GDM1 (cell line): ENCODE measurements at regions not wholly inside any gene's neighbourhood (a gene's known extent, or its start where the extent isn't known, plus 50 kb on each side); places are given as distances from the start of the nearest gene placed in this dataset.
"Not testable (repeated sequence)": the region's sequence is repeated elsewhere in the genome, so short reads cannot be mapped to it uniquely, and the experiment has no call there.

ENCODE experiments used
- DNase-seq: peaks from one replicate; lab custom pipeline; 2025; lab: John Stamatoyannopoulos, UW

DNA sequence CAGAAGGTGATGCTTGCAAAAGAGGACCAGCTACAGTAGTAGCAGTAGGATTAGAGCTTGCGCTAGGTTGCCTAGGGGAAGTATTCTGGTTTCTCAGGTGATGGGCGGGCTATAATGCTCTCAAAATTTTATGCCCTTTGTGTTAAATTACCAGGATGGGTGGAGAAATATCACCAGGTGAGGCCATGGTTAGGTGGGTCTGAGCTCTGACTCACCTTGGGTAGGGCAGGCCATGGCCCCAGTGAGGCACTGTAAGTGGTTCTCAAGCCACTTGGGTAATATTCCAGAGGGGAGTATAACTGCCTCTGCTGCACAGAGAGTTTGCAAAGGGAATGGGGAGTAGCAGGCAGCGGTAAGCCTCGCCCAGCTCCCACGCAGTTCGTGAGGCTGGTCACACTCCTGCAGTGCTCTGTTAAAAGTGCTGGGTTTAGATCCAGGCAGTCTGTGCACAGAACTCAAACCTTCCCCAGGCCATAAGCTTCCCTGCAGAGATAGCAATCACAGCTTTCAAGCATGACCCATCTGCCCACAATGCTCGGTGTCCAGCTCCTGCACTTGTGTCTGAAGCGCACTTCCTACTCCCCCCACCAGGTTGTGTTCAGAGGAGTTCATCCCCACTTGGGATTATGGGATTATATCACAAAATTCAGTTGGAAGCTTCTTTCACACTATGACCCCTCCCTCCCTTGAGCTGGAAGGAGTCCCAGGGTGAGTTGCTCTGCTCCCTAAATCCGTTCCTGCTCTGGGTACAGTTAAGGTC lies 575.0 kb downstream of the CHSY3 start:
- DNase-seq, result no peak

DNA sequence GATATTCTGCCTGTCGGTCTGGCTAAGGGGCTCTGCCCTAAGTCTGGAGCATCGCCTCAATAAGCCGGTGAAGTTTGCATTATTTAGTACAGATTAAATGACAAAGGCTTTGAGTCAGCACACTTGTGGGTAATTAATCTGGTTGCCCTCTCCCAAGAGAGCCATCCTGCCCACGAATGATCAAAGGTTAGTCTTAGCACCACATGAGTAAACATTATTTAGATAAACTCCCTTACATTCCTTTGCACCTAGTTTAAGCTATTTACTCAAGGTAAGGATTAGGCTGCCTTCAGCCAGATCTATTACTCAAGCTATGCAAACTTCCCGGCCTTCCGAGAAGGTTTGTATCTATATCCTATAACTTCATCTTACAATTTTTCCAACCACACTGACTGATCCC lies 572.1 kb downstream of the CHSY3 start:
- DNase-seq, result no peak

DNA sequence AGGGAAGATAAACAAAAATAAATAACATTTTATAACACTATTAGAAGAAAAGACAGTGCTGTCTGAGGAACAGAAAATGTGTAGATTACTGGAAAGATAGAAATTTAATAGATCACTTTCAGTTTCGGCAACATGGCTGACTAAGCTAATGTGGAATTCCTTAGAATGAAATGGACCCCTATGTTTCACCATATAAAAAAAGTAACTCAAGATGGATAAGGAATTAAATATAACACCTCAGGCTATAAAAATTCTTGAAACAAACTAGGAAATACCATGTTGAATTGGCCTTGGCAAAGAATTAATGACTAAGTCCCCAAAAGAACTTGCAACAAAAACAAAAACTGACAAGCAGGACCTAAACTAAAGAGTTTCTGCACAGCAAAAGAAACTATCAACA lies 558.3 kb downstream of the CHSY3 start:
- no peak for DNase-seq

DNA sequence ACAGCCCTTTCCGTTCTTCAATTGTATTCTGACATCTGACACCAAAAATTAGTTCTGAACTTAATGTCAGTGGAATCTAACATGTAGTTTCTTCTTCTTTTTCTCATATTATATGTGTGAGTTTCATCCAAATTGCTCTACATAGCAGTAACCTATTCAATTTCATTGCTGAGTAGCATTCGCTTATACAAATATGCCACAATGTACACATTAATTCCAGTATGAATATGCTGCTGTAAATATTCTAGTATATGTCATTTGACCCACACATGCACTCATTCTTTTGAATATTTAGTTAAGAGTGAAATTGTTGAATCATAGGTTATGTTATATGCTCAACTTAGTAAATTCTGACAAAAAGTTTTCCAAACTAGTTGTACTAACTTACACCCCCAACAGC lies 550.9 kb downstream of the CHSY3 start:
- DNase-seq, result no peak

DNA sequence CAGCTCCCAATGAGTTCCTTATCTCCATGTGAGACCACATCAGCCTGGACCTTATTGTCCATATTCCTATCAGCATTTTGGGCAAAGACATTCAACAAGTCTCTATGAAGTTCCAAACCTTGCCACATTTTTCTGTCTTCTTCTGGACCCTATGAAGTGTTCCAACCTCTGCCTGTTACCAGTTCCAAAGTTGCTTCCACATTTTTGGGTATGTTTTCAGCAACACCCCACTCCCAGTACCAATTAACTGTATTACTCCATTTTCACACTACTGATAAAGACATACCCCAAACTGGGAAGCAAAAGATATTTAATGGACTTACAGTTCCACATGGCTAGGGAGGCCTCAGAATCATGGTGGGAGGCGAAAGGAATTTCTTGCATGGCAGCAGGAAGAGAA lies 548.5 kb downstream of the CHSY3 start:
- no peak for DNase-seq

DNA sequence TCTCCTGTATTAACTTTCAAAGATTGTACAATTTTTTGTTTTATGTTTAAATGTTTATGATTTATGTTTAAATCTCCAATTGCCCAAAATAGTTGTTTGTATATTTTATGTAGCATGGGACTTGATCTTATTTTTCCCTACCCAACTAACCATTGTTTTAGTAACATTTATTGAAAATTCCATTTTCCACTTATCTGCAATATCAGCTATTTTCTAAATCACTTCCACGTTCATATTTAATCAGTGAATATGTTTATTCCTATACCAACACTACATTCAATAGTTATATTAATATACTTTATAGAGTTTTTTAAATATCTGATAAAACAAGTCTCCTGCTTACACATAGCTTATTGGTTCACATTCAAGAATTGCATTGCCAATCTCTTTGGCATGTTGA lies 532.2 kb downstream of the CHSY3 start:
- no peak for DNase-seq

DNA sequence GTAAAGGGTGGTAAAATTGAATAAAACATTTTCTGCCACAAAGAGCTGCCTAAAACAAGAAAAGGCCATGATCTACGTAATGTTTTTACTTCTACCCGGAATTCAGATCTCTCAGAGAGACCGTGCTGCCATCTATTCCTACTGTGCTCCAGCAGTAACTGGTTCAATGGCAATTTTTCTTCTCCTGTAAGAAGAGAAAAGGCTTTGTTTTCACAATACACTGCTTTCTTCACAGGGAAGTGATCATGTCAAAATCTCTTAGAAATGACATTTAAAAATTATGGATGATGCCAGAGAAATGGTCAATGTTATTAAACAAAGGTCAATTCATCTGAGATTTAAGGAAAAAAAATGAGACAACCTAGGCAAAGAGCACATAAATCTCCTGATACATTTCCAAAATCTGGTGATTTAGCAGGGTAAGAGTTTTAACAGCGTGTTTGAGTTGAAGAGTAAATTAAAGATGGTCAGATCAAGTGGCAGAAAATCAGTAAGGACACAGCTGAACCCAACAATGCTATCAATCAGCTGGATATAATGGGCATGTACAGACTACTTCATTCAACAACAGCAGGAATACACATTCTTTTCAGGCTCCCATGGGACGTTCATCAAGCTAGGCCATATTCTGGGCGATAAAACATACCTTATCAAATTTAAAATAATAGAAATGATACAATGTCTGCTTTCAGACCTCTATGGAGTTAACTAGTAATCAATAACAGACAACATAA lies 523.1 kb downstream of the CHSY3 start:
- no peak for DNase-seq

DNA sequence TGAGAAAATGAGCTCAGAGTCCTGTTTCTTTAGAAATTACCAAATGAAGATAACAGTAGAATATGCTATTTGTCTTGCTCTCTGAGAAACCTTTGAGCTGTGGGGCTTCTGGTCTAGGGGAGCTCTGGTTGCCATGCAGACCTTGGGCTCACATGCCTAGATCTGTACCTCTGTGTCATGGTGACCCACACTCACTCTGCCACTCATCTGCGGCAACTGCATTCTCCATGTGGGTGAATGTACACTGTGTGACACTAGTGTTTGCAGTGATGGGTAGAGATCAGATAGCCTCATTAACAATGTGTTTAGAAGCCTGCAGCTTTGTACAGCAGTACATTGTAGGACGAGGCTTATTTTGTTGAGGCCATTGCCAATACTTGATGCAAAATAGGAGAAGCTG lies 521.2 kb downstream of the CHSY3 start:
- no peak for DNase-seq

DNA sequence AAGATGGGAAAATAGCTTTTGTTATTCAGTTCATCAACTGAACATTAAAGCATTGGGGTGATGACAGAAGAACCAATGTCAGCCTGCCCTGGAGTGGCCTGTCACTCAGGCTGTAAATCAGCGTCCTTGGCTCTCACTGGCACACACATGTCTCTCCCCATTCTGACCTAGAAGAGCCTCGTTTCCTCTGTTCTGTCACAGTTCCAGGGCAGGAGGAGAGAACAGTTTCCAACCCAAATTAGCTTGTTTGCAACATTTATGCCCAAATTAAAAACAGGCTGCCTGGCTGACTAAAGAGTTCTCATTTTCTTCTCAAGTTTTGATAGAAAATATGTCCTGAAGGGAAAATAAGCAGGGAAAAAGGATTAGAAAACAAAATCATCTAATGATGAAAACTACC lies 520.1 kb downstream of the CHSY3 start:
- DNase-seq, result no peak

DNA sequence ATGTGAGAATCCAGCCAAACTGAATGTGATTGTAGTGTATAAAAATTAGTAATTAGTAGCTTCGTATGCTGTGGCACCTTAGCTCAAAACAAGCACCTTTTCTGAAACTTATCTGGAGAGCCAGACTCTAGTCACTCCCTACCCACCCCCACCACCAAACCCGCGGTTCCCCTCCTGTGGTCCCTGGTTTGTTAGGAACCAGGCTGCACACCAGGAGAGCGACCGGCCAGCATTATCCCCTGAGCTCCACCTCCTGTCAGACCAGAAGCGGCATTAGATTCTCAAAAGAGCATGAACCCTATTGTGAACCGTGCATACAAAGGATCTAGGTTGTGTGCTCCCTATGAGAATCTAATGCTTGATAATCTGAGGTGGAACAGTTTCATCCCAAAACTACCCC lies 498.6 kb downstream of the CHSY3 start:
- DNase-seq, result no peak

DNA sequence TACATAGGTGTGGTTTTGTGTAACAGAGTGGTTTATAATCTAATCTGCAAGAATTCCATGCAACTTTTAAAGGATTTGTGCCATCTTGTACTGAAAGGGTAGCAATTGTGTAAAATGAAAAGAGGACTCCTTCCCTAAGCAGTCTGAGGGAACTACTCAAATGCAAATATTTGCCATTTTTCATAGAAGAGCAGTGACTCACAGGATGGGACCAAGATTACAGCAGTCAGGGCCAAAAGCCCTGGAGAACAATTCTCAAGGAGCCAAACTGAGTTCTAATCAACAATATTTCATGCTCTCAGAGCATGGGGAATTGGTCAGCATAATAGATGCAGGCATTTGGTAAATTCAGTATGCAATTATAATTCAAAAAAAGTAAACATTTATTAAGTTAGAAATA lies 495.8 kb downstream of the CHSY3 start:
- no peak for DNase-seq

DNA sequence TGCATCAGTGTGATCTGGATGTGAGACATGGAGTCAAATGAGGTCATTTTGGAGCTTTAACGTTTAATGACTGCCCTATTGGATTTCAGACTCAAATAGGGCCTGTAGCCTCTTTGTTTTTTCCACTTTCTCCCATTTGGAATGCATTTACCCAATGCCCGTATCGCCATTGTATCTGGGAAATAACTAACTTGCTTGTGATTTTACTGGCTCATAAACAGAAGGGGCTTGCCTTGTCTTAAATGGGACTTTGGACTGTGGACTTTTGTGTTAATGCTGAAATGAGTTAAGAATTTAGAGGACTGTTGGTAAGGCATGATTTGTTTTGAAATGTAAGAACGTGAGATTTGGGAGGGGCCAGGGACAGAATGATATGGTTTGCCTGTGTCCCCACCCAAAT lies 494.6 kb downstream of the CHSY3 start:
- DNase-seq, result no peak

DNA sequence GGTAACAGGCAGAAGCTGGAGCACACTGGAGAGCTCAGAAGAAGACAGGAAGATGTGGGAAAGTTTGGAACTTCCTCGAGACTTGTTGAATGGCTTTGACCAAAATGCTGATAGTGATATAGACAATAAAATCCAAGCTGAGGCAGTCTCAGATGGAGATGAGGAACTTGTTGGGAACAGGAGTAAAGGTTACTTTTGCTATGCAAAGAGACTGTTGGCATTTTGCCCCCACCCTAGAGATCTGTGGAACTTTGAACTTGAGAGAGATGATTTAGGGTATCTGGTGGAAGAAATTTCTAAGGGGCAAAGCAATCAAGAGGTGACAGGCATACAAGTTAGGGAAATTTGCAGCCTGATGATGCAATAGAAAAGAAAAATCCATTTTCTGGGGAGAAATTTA lies 493.5 kb downstream of the CHSY3 start:
- not testable (repeated sequence) for DNase-seq

DNA sequence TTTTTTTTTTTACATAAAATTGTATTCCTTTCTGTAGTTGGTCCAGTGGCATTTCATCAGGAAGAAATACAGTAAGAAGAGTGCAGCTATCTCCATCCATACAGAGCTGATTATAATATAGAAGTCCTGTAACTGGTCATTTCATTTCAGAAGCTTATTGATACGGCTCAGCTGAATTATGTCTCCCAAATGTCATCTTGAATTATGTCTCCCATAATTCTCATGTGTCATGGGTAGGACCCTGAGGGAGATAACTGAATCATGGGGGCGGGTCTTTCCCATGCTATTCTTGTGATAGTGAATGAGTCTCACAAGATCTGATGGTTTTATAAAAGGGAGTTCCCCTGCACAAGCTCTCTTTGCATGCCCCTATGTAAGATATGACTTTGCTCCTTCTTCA lies 492.9 kb downstream of the CHSY3 start:
- DNase-seq, result no peak

DNA sequence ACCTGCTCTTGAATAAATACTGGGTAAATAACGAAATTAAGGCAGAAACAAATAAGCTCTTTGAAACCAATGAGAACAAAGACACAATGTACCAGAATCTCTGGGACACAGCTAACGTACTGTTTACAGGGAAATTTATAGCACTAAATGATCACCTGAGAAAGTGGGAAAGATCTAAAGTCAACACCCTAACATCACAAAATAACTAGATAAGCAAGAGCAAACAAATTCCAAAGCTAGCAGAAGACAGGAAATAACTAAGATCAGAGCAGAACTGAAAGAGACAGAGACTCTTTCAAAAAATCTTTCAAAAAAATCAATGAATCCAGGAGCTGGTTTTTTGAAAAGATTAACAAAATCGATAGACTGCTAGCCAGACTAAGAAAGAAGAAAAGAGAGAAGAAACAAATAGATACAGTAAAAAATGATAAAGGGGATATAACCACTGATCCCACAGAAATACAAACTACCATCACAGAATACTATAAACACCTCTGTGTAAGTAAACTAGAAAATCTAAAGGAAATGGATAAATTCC lies 487.5 kb downstream of the CHSY3 start:
- not testable (repeated sequence) for DNase-seq

DNA sequence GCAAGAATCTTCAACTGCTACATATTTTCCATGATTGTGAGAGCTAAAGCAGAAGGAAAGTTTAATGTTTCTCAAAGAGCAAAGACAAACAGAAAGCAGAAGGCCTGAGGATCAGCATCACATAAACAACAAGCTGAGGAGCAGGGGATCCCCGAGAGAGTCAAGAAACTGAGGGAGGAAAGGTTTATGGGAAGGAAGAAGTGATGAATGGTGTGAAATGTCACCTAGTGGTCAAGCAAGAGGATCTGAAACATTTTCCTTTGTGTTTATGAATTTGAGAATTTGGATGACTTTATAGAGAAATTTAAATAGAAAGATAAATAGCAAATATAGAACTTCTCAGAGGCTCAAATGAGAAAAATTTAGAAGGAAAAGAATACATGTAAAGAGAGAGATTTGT lies 481.9 kb downstream of the CHSY3 start:
- no peak for DNase-seq

DNA sequence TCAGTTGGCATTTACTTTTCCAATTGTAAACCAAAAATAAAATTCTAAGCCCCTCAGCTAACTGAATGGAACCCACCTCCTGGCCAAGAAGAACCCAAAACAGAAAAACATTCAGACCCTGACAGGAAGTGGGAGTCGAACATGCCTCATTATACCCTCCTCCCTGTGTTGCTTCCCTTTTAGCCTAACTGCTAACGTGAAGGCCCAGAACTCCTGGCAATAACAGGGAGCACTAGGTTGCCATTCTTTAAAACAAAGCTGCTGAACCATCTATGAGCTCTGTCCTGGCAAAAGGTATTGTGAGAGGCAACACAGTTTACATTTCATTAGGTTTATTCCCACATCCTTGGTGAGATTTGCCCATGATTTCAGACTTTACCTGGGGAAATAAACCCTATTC lies 481.4 kb downstream of the CHSY3 start:
- no peak for DNase-seq

DNA sequence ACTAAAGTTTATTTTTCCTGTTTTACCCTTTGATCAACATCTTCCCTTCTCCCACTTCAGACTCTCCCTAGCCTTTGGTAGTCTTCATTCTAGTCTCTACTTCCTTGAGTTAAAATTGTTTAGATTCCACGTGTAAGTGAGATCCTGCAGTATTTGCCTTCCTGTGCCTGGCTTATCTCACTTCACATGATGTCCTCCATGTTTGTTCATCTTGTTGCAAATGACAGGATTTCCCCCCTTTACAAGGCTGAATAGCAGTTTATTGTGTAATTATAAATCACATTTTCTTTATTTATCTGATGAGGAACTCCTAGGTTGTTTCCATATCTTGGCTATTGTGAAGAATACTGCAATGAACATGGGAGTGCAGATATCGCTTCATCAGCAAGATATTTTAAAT lies 461.7 kb downstream of the CHSY3 start:
- no peak for DNase-seq

DNA sequence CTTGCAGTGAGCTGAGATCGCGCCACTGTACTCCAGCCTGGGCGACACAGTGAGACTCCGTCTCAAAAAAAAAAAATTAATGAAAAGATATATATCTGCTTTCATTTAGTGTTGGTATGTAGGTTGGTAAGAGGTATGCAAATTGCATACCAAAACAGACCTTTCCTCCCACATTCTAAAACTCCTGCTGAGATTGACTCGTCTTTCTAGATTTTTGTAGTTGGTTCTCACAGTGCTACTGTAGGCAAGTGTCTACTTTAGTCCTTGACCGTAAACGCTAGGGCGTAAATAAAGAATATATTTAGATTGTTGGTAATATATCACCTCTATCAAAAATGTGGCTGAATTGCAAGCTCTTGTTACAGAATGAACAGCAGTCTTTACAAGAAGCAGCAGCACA lies 445.9 kb downstream of the CHSY3 start:
- DNase-seq, result no peak

DNA sequence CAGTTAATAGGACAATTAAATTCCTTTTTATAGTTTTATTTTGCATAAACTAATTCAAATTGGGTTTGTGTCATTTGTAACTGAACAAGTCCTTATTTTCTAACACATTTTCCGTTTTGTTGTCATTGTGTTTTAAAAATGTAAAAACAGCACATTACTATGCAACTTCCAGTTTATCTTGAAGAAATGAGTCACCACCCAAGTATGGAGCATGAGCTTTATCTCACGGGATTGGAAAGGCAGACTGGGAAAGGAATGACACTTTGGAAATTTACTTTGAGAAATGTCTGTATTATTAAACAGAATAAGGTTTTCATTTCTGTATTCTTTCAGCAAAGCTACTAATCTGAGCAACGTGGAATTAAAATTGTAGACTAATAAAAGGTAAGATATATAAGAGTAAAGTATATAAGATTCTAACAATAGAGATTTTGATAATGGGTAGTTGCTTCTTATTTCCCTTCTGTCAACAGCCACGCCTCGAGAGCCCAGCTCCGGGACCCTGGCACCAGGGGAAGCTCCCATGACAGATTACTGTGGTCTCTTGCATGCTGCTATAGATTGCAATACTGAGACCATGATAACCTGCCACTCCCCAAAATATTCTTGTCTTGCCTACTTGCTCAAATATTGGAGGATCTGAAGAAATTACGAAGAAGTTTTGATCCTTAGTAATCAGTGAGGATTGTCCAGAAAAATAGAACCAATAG lies 433.1 kb downstream of the CHSY3 start:
- no peak for DNase-seq

DNA sequence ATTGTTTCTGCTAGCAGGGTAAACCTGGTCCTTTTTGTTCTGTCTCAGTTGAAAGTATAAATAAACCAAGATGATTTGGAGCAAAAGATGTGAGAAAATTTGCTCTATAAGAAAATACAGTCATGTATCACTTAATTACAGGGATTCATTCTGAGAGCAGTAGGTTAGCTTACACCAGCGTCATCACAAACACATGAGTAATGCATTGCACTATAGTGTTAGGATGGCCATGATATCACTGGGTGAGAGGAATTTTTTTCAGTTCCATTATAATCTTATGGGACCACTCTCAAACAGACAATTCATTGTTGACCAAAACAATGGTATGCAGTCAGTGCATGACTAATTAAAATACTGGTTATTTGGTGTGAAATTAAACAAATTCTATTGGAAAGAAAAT lies 430.9 kb downstream of the CHSY3 start:
- no peak for DNase-seq

DNA sequence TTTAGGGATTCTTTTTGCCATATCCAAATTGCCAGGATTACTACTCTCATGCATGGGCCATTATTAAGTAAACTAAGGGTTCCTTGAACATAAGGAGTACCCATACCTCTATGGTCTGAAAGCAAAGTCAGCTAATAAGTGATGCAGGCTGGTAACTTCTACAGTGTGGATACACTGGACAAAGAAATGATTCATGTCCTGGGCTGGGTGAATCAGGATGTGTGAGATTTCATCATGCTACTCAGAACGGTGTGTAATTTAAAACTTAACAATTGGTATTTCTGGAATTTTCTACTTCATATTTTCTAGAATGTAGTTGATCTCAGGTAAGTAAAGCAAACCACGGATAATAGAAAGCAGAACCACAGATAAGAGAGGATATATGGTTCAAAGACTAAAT lies 428.8 kb downstream of the CHSY3 start:
- no peak for DNase-seq

DNA sequence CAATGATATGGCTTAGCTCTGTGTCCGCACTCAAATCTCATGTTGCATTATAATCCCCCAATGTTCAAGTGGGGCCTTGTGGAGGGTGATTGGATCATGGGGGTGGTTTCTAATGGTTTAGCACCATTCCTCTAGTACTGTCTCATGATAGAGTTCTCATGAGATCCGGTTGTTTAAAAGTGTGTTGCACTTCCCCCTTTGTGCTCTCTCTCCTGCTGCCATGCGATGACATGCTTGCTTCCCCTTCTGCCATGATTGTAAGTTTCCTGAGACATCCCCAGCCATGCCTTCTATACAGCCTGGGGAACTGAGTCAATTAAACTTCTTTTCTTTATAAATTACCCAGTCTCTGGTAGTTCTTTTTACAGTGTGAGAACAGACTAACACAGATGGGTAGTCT lies 427.1 kb downstream of the CHSY3 start:
- DNase-seq, result no peak
